HG02884 (cell line): ENCODE measurements at regions not wholly inside any gene's neighbourhood (a gene's known extent, or its start where the extent isn't known, plus 50 kb on each side); places are given as distances from the start of the nearest gene placed in this dataset.

ENCODE experiments used
- ATAC-seq: cut with Tn5 transposase; IDR thresholded peaks from one replicate; pipeline ENCODE4 v1.9.1; 2021; ENCODE audit warnings: mild to moderate bottlenecking, moderate library complexity; ENCODE audit not compliant: unreplicated experiment

DNA sequence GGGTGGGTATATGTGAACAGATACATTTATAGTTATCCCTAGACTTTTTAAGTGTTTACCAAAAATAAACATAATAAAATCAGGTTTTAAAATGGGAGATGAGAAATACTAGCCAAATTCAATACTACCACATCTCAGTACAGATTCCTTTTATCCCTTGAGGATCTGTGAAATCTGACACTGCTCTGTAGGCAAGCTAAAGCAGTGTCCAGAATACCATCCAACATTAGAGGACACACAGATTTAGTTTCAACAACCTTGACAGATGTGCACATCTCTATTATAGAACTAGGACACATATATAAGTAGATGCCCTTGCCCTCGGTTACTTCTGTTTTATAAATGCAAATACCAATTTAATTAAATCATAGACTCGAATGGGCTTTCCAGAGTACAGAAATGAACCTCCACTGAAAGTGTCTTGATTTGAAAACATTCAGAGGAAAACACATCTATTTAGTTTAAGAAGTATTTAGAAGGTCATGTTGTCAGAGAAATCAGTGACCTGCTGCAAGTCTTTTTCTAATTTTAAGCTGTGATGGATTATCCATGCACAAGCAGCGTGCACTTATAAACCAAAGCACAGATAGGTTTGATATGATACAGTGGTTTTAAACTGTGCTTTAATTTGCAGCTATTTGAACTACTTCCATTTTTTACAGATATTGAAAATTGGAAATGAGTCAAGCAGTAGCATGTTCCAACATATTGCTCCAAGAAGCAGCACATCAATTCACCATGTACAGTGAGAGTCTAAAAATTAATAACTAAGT, 156.3 kb upstream of the EPHA7 start:
- ATAC-seq: no peak

GRCh38 chr6:93574299-93574698, 154.9 kb upstream of the EPHA7 start:
- ATAC-seq: no peak

GRCh38 chr6:93571346-93571745, 152.0 kb upstream of the EPHA7 start:
- ATAC-seq: no peak

- no peak for ATAC-seq
Measured at GRCh38 chr6:93568169-93568568, 148.8 kb upstream of the EPHA7 start.

GRCh38 chr6:93567164-93567563, 147.8 kb upstream of the EPHA7 start:
- ATAC-seq: no peak

DNA sequence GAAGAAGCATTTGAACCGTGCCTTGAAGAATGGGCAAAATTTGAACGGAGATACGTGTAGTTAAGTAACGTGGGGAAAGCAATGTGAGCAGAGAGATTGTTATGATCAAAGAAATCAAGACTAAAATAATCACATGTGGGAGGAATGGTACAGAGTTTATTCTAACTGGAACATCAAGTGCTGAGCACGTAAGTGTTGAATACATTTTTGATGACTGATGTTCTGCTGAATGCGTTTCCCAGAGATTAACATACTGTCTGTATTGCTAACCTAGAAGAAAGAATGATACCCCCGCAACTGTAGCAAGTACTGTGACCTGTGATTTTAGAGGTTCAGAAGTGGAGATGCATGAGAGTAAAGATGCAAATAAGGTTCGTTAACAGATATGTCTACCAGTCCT, 146.9 kb upstream of the EPHA7 start:
- no peak for ATAC-seq

GRCh38 chr6:93562582-93562981, 143.2 kb upstream of the EPHA7 start:
- no peak for ATAC-seq

DNA sequence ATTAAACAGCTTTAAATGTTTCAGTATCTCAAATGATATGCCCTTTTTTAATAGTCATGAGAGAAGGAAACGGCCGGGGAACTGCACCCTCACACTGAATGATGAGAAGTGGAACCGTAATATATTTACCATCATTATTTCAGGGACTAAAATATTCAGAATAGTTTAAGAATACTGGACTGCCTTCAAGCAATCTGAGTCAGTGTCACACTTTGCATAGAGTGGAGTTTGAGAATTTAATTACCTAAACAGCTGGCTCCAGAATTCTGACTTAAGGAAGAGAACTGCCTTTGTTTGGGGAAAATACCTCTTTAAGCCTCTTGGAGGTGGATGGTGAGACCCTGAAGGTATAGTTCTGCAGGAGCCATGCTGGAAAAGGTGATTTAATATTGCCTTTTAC, 135.9 kb upstream of the EPHA7 start:
- ATAC-seq: no peak

- ATAC-seq: no peak
Measured at GRCh38 chr6:93554018-93554417, 134.7 kb upstream of the EPHA7 start.

DNA sequence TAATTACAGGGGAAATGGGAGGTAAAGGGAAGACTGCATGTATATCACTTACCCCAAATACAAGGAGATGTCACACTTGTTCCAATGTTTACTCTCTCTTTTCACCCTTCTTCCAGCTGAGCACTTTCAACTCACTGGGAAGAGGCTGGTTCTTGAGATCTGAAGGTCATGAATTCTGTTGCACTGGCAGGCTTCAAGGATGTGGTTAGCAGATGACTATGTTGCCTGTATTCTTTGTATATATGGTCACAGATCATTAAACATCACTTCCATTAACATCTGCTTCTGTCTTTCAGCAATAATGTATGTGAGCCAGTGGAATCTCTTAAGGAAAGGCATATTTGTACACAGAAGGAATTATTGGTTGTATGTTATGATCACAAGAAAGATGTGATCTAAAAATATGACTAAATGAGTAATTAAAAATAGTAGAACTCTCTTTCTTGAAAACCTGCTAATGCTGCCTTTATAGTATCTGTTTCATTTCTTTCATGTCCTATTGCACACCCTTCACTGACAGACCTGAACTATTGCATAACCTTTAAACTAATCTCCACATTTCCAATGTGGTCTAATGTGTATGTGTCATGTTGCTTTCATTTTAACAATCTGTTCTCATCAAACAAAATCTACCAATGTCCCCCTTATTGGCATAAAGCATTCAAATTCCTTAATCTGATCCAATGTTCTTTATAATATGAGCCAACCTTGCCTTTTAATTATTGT, 131.4 kb upstream of the EPHA7 start:
- ATAC-seq: no peak

- ATAC-seq: no peak
Measured at GRCh38 chr6:93549868-93550267, 130.5 kb upstream of the EPHA7 start.

DNA sequence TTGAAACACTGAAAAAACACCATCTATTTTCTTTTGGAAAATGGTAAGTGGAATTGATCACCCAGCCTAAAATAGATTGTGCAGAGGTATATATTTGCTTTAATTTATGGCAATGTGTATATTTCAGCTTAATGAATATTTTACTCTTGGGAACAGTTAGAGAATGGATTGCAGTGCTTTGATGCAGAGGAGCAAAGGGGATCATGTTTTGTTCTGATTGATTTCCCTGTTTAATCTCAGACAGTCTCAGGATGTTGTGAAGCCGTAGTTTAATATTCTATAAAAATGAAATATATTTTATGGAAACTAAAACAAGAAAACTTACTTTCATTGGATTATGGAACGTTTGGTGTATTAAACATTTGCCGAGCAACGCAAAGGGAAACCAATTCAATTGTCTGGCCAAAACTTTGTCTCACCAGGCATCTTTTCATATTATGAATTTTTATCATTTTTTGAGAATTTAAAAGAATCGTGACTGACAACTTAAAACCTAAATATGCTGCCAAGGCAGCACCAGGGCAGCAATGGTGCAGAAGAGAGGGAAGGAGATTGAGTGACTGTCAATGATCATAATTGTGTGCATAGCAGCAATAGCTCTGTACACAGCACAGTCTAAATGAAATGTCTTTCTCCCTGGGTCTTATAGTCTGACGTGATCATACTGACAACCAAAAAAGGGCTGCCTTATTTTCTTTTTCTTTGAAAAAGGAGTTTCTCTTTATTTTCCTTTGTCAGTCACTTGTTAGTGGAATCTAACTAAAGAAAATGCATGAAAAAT, 105.5 kb upstream of the EPHA7 start:
- ATAC-seq: no peak

- ATAC-seq: no peak
Measured at GRCh38 chr6:93523365-93523764, 104.0 kb upstream of the EPHA7 start.

DNA sequence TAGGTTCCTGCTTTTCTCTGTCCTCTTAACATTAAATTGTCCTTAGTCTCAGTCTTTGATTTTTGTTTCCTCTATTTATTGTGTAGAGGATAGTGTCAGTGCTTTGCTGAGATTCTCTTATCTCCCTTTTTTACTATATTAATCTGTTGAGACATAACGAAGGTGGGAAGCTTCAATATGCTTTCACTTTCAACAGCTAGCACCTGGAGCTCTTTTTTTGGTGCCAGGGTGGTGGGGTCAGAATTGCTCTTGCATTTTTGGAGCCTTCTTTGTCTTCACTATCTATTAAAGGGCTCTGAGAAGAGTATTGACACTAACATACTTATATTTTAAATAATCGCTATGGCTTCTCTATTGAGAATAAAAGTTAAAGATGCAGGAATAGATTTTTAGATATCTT, 97.1 kb upstream of the EPHA7 start:
- ATAC-seq: no peak

DNA sequence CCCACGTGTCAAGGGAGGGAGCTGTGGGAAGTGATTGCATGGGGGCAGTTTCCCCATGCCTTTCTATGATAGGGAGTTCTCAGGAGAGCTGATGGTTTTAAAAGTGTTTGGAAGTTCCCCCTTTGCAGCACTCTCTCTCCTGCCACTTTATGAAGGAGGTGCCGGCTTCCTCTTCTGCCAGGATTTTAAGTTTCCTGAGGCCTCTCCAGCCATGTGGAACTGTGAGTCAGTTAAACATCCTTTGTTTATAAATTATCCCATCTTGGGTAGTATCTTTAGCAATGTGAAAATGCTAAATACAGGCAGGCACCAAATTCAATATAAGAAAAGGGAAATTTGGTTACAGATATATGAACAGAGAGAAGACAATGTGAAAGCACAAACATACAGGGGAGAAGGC, 96.4 kb upstream of the EPHA7 start:
- ATAC-seq: no peak

- ATAC-seq: no peak
Measured at GRCh38 chr6:93498713-93499112, 79.4 kb upstream of the EPHA7 start.

GRCh38 chr6:93496548-93496947, 77.2 kb upstream of the EPHA7 start:
- no peak for ATAC-seq

- no peak for ATAC-seq
Measured at GRCh38 chr6:93494057-93494456, 74.7 kb upstream of the EPHA7 start.

DNA sequence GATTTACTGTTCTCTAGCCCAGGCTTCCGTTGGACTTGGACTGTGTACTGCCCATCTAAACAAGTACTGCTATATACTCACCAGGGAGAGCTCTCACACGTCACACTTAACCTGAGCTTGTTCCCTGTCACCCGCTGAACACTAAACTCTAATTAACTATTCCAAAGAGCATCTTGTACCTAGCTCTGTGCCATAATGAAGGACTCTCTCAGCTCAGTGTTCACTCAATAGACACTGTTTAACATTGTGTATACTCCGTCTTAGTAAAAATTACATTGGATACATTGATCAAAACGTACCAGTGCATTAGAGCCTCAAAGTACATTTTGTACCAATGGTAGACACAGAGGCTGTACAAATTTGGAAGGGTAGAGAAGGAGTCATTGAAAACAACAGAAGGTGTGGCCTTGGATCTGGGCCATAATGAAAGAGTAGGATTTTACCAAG, 55.4 kb upstream of the EPHA7 start:
- no peak for ATAC-seq

DNA sequence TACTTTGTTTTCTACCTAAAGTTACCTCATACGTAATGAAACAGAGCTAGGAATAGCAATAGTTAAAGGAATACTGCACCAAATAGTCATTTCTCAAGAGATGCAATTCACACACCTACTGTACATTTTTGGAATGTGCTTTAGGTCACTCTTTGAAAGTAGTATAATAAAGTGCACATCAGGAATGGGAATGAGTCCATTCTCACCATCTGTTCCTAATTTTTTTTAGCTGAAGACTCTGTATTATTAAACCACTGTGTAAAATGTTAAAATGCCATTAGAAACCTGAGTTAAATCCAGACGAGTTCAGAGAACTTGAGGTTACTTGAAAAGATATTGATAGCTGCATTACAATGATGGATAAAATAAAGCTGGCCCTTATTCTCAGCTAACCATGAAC, 51.9 kb upstream of the EPHA7 start:
- ATAC-seq: no peak
